ENCODE measurements at regions not wholly inside any gene's neighbourhood (a gene's known extent, or its start where the extent isn't known, plus 50 kb on each side); places are given as distances from the start of the nearest gene placed in this dataset.

DNA sequence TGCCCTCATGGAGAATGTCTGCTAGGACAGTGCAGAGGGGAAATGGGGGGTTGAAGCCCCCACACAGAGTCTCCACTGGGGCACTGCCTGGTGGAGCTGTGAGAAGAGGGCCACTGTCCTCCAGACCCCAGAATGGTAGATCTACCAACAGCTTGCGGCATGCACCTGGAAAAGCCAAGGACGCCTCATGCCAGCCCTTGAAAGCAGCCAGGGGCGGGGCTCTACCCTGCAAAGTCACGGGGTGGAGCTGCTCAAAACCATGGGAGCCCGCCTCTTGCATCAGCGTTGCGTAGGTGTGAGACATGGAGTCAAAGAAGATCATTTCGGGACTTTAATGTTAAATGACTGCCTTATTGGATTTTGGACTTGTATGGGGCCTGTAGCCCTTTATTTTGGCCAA, 157.6 kb downstream of the DSEL start:
- Histone ChIP-seq H3K9me2 (ENCODE audit: insufficient read depth) (no peaks in the 10 kb centered on the region), H4K20me1 (ENCODE audit: insufficient read depth) (no peaks in the 10 kb centered on the region), H3K36me3 (ENCODE audit: control insufficient read depth in 1 of 2, insufficient read depth in 2 of 2, low read length in 2 of 2) (no peaks in the 10 kb centered on the region), H3K4me3 (replicated peaks in 1 of 2; ENCODE audit: low read depth in 1 of 2, low read length in 2 of 2) (no peak overlapping the region), H2AFZ (ENCODE audit: low read depth, low read length, poor library complexity, severe bottlenecking) (no peak overlapping the region), H3K4me2 (ENCODE audit: low read length) (no peak overlapping the region), H3K79me2 (ENCODE audit: insufficient read depth, low read length) (no peaks in the 10 kb centered on the region), H3K27ac (ENCODE audit: low read depth, low read length) (no peak overlapping the region), H3K4me1 (ENCODE audit: control insufficient read depth in 1 of 2, insufficient read depth in 2 of 2, low read length in 2 of 2) (no peaks in the 10 kb centered on the region), H3K9ac (ENCODE audit: low read length) (no peak overlapping the region), H3K9me3 (ENCODE audit: control insufficient read depth in 1 of 2, insufficient read depth in 1 of 2, low read depth in 1 of 2, low read length in 2 of 2) (peaks cover 7 to 28% of the 10 kb centered on the region in 2 experiments; a peak in 3 of 4 replicates), H3K27me3 (ENCODE audit: insufficient read depth, low read length) (no peaks in the 10 kb centered on the region)
- intact Hi-C loops (cut with micrococcal nuclease): no loop called here
- no TSS peak for BruUV-seq (replicated peaks)
- ATAC-seq (no peak), DNase-seq (ENCODE audit: low read depth, low spot score) (no peak)
- ChIA-PET RAD21 (ENCODE audit: low non-redundant PET in 1 of 2, low total read pairs in 2 of 2, uncharacterized antibody in 2 of 2, unreplicated experiment in 2 of 2) (no interaction called here), CTCF (no interaction called here), POLR2A (no interaction called here)
- TF ChIP-seq SP1 (IDR thresholded peaks at IDR 0.05; ENCODE audit: low read depth) (no peak), POLR2A (IDR thresholded peaks at IDR 0.05; ENCODE audit: borderline replicate concordance, extremely low read depth, insufficient read depth, insufficient read length) (no peak), POLR2AphosphoS5 (IDR thresholded peaks at IDR 0.05; ENCODE audit: low read depth, low read length) (no peak), EGR1 (IDR thresholded peaks at IDR 0.05; ENCODE audit: low read depth) (no peak), YY1 (IDR thresholded peaks at IDR 0.05; ENCODE audit: extremely low read depth, insufficient replicate concordance, low read depth, low read length) (no peak), ZFX (IDR thresholded peaks at IDR 0.05) (no peak)
- TF ChIP-seq, protein P1, sequence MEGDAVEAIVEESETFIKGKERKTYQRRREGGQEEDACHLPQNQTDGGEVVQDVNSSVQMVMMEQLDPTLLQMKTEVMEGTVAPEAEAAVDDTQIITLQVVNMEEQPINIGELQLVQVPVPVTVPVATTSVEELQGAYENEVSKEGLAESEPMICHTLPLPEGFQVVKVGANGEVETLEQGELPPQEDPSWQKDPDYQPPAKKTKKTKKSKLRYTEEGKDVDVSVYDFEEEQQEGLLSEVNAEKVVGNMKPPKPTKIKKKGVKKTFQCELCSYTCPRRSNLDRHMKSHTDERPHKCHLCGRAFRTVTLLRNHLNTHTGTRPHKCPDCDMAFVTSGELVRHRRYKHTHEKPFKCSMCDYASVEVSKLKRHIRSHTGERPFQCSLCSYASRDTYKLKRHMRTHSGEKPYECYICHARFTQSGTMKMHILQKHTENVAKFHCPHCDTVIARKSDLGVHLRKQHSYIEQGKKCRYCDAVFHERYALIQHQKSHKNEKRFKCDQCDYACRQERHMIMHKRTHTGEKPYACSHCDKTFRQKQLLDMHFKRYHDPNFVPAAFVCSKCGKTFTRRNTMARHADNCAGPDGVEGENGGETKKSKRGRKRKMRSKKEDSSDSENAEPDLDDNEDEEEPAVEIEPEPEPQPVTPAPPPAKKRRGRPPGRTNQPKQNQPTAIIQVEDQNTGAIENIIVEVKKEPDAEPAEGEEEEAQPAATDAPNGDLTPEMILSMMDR (IDR thresholded peaks at IDR 0.05 in 2 of 3, conservative IDR thresholded peaks at IDR 0.05 in 1 of 3; ENCODE audit: borderline replicate concordance in 1 of 3, insufficient read depth in 1 of 3, low read depth in 2 of 3, low read length in 2 of 3): no peak
- TF ChIP-seq, protein P2, sequence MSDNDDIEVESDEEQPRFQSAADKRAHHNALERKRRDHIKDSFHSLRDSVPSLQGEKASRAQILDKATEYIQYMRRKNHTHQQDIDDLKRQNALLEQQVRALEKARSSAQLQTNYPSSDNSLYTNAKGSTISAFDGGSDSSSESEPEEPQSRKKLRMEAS (IDR thresholded peaks at IDR 0.05): no peak
- TF ChIP-seq, protein P3, sequence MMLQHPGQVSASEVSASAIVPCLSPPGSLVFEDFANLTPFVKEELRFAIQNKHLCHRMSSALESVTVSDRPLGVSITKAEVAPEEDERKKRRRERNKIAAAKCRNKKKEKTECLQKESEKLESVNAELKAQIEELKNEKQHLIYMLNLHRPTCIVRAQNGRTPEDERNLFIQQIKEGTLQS (IDR thresholded peaks at IDR 0.05): no peak

Measured in HCT116 (cell line).